ENCODE measurements at regions not wholly inside any gene's neighbourhood (a gene's known extent, or its start where the extent isn't known, plus 50 kb on each side); places are given as distances from the start of the nearest gene placed in this dataset.

- no peak for TF ChIP-seq CEBPB (IDR thresholded peaks at IDR 0.05)
- TF ChIP-seq MAX (IDR thresholded peaks at IDR 0.05): no peak
- TF ChIP-seq EGR1 (IDR thresholded peaks at IDR 0.05): no peak
- no peak for TF ChIP-seq TAF1 (IDR thresholded peaks at IDR 0.05; ENCODE audit: low read depth)
- no peak for TF ChIP-seq TEAD4 (IDR thresholded peaks at IDR 0.05)
Measured at GRCh38 chr12:132427999-132428935, 61.7 kb upstream of the FBRSL1 start.

- TF ChIP-seq TEAD4 (IDR thresholded peaks at IDR 0.05): no peak
- no peak for TF ChIP-seq CREB1 (IDR thresholded peaks at IDR 0.05; ENCODE audit: low read depth)
Measured at GRCh38 chr12:132427174-132427768, 62.7 kb upstream of the FBRSL1 start.

- no peak for TF ChIP-seq NFIC (IDR thresholded peaks at IDR 0.05)
- no peak for TF ChIP-seq EGR1 (IDR thresholded peaks at IDR 0.05)
- TF ChIP-seq MAX (IDR thresholded peaks at IDR 0.05): 0 out of 2 replicates have a peak, but pooled peaks have one; percentile 17
- TF ChIP-seq TAF1 (IDR thresholded peaks at IDR 0.05; ENCODE audit: low read depth): no peak
- TF ChIP-seq USF1 (IDR thresholded peaks at IDR 0.05): peak; percentile 59; the same call in 1 of the 2 replicates
- TF ChIP-seq YY1 (IDR thresholded peaks at IDR 0.05; ENCODE audit: low read depth): no peak
- no peak for TF ChIP-seq RAD21 (IDR thresholded peaks at IDR 0.05; ENCODE audit: low read depth)
- no peak for TF ChIP-seq ZBTB7A (IDR thresholded peaks at IDR 0.05; ENCODE audit: low read depth)
- TF ChIP-seq CEBPB (IDR thresholded peaks at IDR 0.05): no peak
Measured at GRCh38 chr12:132426349-132427173, 63.4 kb upstream of the FBRSL1 start.

GRCh38 chr12:132424811-132425210 lies 65.1 kb upstream of the FBRSL1 start:
- no peak for TF ChIP-seq NFIC (IDR thresholded peaks at IDR 0.05)
- TF ChIP-seq USF1 (IDR thresholded peaks at IDR 0.05): 0 out of 2 replicates have a peak, but pooled peaks have one; percentile 12

- TF ChIP-seq FOXM1 (IDR thresholded peaks at IDR 0.05; ENCODE audit: borderline replicate concordance, low read depth) (no peak), CEBPB (IDR thresholded peaks at IDR 0.05) (no peak), EP300 (IDR thresholded peaks at IDR 0.05; ENCODE audit: borderline replicate concordance) (no peak), ZBTB7A (IDR thresholded peaks at IDR 0.05; ENCODE audit: low read depth) (no peak), REST (IDR thresholded peaks at IDR 0.05; ENCODE audit: low read depth) (no peak)
Measured at GRCh38 chr12:132423820-132424645, 65.9 kb upstream of the FBRSL1 start.

GRCh38 chr12:132423251-132423819 lies 66.6 kb upstream of the FBRSL1 start:
- TF ChIP-seq TEAD4 (IDR thresholded peaks at IDR 0.05): no peak
- TF ChIP-seq TAF1 (IDR thresholded peaks at IDR 0.05; ENCODE audit: low read depth): no peak
- TF ChIP-seq MAX (IDR thresholded peaks at IDR 0.05): no peak
- peak; percentile 91 for TF ChIP-seq USF1 (IDR thresholded peaks at IDR 0.05)
- TF ChIP-seq FOXM1 (IDR thresholded peaks at IDR 0.05; ENCODE audit: borderline replicate concordance, low read depth): no peak
- no peak for TF ChIP-seq CEBPB (IDR thresholded peaks at IDR 0.05)
- TF ChIP-seq NFIC (IDR thresholded peaks at IDR 0.05): no peak
- TF ChIP-seq TCF12 (IDR thresholded peaks at IDR 0.05; ENCODE audit: low read depth): no peak
